Panc1 (cell line): ENCODE measurements at regions not wholly inside any gene's neighbourhood (a gene's known extent, or its start where the extent isn't known, plus 50 kb on each side); places are given as distances from the start of the nearest gene placed in this dataset.

Experiments
- ATAC-seq: fragments of 200-7000 bp; cut with Tn5 transposase; 2 replicates; pipeline ENCODE4 v1.9.1; 2020; ENCODE audit warnings: mild to moderate bottlenecking, moderate library complexity
- BruUV-seq: library from RNA; stranded (reverse); fragments of 400-500 nt; replicated peaks from 2 replicates; lab custom pipeline; 2021; lab: Mats Ljungman, UMichigan
- CTCF ChIA-PET: fragments of 300-600 bp; sonication (Branson Sonifier 250); formaldehyde crosslinking; loops from one replicate; lab custom pipeline; 2022; ENCODE audit warnings: antibody characterized with exemption; lab: Charles Lee
- POLR2A ChIA-PET: fragments of 300-600 bp; sonication (Branson Sonifier 250); formaldehyde crosslinking; loops from one replicate; lab custom pipeline; 2022; ENCODE audit warnings: antibody characterized with exemption; lab: Charles Lee
- DNase-seq: peaks from one replicate; pipeline ENCODE4 v3.0.0-alpha.2; 2010; ENCODE audit warnings: low read depth, low spot score
- H3K27ac ChIP-seq: 2 replicates; pipeline ENCODE4 v1.5.1; 2011; ENCODE audit warnings: mild to moderate bottlenecking, low read length, inconsistent platforms
- H3K27me3 ChIP-seq: fragments of 200-500 bp; sonication (Bioruptor generic); 2 replicates; pipeline ENCODE4 v1.6.0; 2014; ENCODE audit warnings: low read length, inconsistent platforms; ENCODE audit not compliant: control insufficient read depth, insufficient read depth
- H3K36me3 ChIP-seq: fragments of 200-500 bp; sonication (Bioruptor generic); 2 replicates; pipeline ENCODE4 v1.5.1; 2014; ENCODE audit warnings: inconsistent platforms, mild to moderate bottlenecking, low read length, moderate library complexity; ENCODE audit not compliant: control insufficient read depth, insufficient read depth
- H3K4me1 ChIP-seq: 2 replicates; pipeline ENCODE4 v1.5.1; 2011; ENCODE audit warnings: inconsistent platforms, mild to moderate bottlenecking, low read length, moderate library complexity; ENCODE audit not compliant: control insufficient read depth, insufficient read depth
- H3K4me3 ChIP-seq, 2 experiments: 2 replicates each; pipeline ENCODE4 v1.5.1; 2011 to 2012; ENCODE audit warnings: low read depth in 2 of 2, low read length in 2 of 2, mild to moderate bottlenecking in 2 of 2, inconsistent platforms in 1 of 2, moderate library complexity in 1 of 2
- H3K9me3 ChIP-seq: fragments of 200-500 bp; sonication (Bioruptor generic); 2 replicates; pipeline ENCODE4 v1.5.1; 2014; ENCODE audit warnings: low read depth, mild to moderate bottlenecking, inconsistent platforms, low read length, moderate library complexity; ENCODE audit not compliant: control insufficient read depth, insufficient read depth
- POLR2AphosphoS5 ChIP-seq: IDR thresholded peaks from 2 replicates; pipeline ENCODE4 v1.6.1; 2012; ENCODE audit warnings: mild to moderate bottlenecking, low read depth, low read length, moderate library complexity
- SIN3A ChIP-seq: IDR thresholded peaks from 2 replicates; pipeline ENCODE4 v1.6.1; 2012; ENCODE audit warnings: low read depth, mild to moderate bottlenecking, low read length, moderate library complexity, borderline replicate concordance; ENCODE audit not compliant: insufficient read depth
- TCF7L2 ChIP-seq: IDR thresholded peaks from 2 replicates; pipeline ENCODE4 v1.6.1; 2011; ENCODE audit warnings: mild to moderate bottlenecking, low read depth, low read length, inconsistent platforms
- in situ Hi-C: cut with HindIII; loops from 2 replicates; pipeline ENCODE4 v1.10.0; 2016; ENCODE audit warnings: low sequenced_read_pairs, low pct_unique_long_range_greater_than_20kb
- intact Hi-C: fragments of 100-400 bp; cut with micrococcal nuclease; formaldehyde crosslinking; loops from one replicate; pipeline ENCODE4 v1.10.0; 2022; ENCODE audit not compliant: unreplicated experiment
- TF ChIP-seq, protein P1 (sequence below): fragments of 450-650 bp; IDR thresholded peaks from 2 replicates; pipeline ENCODE4 v1.5.1; 2017; ENCODE audit warnings: mild to moderate bottlenecking
- TF ChIP-seq, protein P2 (sequence below), 2 experiments: IDR thresholded peaks; 2 replicates each; pipeline ENCODE4 v1.6.1; 2011 to 2012; ENCODE audit warnings: low read depth in 2 of 2, control low read depth in 1 of 2, low read length in 1 of 2, mild to moderate bottlenecking in 1 of 2, moderate library complexity in 1 of 2; ENCODE audit not compliant: insufficient read depth in 1 of 2

DNA sequence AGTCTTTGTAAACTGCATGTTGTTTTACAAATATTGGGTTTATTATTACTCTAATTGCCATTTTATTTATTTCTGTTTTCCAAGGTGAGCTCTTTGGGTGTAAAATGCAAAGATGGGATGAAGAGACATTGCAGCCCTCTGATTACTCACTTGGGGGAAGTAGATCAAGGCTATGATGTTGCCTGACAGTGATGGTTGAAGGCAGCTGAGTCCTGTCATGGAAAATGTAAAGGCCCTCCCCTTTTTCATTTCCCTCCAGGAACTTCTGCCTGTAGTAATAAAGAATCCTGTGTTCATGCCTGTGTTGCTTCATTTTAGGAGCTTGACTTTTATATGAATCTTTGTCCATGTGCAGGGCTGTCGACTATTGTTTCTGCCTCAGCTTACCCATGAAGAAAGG is 605.4 kb upstream of the CLINT1 start:
- ChIA-PET POLR2A (interaction anchor here (0.6 kb wide), 1 partner anchor 165 kb away, joined by 3 read pairs; no protein-coding TSS in a partner anchor), CTCF (no interaction called here)
- ATAC-seq = no peak
- Histone ChIP-seq H3K36me3 (no peaks in the 10 kb centered on the region), H3K27me3 (no peaks in the 10 kb centered on the region), H3K27ac (no peak overlapping the region), H3K4me1 (no peaks in the 10 kb centered on the region), H3K9me3 (no peaks in the 10 kb centered on the region), H3K4me3 (no peak overlapping the region)
- BruUV-seq = no TSS peak
- TF ChIP-seq POLR2AphosphoS5 = no peak
- no peak for TF ChIP-seq TCF7L2
- TF ChIP-seq SIN3A = no peak
- TF ChIP-seq, protein P1, sequence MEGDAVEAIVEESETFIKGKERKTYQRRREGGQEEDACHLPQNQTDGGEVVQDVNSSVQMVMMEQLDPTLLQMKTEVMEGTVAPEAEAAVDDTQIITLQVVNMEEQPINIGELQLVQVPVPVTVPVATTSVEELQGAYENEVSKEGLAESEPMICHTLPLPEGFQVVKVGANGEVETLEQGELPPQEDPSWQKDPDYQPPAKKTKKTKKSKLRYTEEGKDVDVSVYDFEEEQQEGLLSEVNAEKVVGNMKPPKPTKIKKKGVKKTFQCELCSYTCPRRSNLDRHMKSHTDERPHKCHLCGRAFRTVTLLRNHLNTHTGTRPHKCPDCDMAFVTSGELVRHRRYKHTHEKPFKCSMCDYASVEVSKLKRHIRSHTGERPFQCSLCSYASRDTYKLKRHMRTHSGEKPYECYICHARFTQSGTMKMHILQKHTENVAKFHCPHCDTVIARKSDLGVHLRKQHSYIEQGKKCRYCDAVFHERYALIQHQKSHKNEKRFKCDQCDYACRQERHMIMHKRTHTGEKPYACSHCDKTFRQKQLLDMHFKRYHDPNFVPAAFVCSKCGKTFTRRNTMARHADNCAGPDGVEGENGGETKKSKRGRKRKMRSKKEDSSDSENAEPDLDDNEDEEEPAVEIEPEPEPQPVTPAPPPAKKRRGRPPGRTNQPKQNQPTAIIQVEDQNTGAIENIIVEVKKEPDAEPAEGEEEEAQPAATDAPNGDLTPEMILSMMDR = no peak
- TF ChIP-seq, protein P2, sequence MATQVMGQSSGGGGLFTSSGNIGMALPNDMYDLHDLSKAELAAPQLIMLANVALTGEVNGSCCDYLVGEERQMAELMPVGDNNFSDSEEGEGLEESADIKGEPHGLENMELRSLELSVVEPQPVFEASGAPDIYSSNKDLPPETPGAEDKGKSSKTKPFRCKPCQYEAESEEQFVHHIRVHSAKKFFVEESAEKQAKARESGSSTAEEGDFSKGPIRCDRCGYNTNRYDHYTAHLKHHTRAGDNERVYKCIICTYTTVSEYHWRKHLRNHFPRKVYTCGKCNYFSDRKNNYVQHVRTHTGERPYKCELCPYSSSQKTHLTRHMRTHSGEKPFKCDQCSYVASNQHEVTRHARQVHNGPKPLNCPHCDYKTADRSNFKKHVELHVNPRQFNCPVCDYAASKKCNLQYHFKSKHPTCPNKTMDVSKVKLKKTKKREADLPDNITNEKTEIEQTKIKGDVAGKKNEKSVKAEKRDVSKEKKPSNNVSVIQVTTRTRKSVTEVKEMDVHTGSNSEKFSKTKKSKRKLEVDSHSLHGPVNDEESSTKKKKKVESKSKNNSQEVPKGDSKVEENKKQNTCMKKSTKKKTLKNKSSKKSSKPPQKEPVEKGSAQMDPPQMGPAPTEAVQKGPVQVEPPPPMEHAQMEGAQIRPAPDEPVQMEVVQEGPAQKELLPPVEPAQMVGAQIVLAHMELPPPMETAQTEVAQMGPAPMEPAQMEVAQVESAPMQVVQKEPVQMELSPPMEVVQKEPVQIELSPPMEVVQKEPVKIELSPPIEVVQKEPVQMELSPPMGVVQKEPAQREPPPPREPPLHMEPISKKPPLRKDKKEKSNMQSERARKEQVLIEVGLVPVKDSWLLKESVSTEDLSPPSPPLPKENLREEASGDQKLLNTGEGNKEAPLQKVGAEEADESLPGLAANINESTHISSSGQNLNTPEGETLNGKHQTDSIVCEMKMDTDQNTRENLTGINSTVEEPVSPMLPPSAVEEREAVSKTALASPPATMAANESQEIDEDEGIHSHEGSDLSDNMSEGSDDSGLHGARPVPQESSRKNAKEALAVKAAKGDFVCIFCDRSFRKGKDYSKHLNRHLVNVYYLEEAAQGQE (IDR thresholded peaks at IDR 0.05; ENCODE audit: insufficient read depth in 1 of 2, low read depth in 2 of 2, low read length in 1 of 2) = no peak
- in situ Hi-C loops = no loop called here
- intact Hi-C loops = no loop called here
- DNase-seq = no peak

DNA sequence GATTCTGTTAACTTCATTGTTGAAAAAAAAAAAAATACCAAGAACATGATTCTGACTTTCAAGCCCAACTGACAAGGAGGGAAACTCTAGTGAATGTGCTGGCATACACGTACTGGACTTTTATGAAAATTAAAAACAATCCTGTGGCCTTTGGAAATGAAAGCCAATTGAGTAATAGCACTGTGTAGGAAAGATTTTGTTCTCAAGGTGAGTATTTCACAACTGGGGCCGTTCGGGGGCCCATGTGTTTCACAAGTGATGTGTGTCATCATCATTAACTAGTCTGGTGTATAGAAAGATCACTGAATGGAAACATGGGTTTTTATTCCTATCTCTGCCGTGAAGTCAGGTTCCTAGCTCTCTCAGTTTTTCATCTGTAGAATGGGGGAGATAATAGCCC is 605.0 kb upstream of the CLINT1 start:
- no TSS peak for BruUV-seq
- in situ Hi-C loops = no loop called here
- POLR2A ChIA-PET = interaction anchor here (0.6 kb wide), 1 partner anchor 165 kb away, joined by 3 read pairs; no protein-coding TSS in a partner anchor
- Histone ChIP-seq H3K4me3 (no peak overlapping the region), H3K36me3 (no peaks in the 10 kb centered on the region), H3K9me3 (no peaks in the 10 kb centered on the region), H3K27ac (no peak overlapping the region), H3K27me3 (no peaks in the 10 kb centered on the region), H3K4me1 (no peaks in the 10 kb centered on the region)
- DNase-seq = no peak
- CTCF ChIA-PET = no interaction called here
- ATAC-seq = no peak
- intact Hi-C loops = no loop called here
- TF ChIP-seq TCF7L2 = no peak
- TF ChIP-seq POLR2AphosphoS5 = no peak
- TF ChIP-seq SIN3A = no peak
- TF ChIP-seq, protein P1 = no peak
- TF ChIP-seq, protein P2 (IDR thresholded peaks at IDR 0.05; ENCODE audit: insufficient read depth in 1 of 2, low read depth in 2 of 2, low read length in 1 of 2) = no peak
